ENCODE measurements at regions not wholly inside any gene's neighbourhood (a gene's known extent, or its start where the extent isn't known, plus 50 kb on each side); places are given as distances from the start of the nearest gene placed in this dataset.

DNA sequence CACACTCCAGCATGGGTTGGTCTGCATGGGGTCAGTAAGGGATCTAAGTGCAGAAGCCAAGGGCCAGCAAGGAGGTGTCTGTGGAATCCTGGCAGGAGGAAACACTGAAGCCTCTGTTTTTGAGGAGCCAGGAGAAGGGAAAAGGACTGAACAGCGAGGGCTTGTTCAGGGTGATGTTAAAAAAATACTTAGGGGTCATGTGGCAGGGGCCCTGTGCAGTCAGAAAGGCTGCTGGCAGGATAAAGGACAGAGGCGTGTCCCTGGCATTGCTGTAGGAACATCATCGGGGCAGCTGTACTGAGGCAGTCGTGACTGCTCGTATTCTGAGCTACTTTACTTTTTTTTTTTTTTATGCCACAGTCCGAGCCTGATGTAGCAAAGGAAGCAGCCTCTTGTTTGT, 127.1 kb upstream of the ZFP64 start:
- ChIA-PET POLR2A (no interaction called here), RAD21 (ENCODE audit: low non-redundant PET in 1 of 2, low total read pairs in 2 of 2, uncharacterized antibody in 2 of 2, unreplicated experiment in 2 of 2) (no interaction called here), CTCF (no interaction called here)
- ATAC-seq (no peak), DNase-seq (ENCODE audit: low read depth, low spot score) (no peak)
- Histone ChIP-seq H3K9me2 (ENCODE audit: insufficient read depth) (no peaks in the 10 kb centered on the region), H2AFZ (ENCODE audit: low read depth, low read length, poor library complexity, severe bottlenecking) (no peak overlapping the region), H3K27me3 (ENCODE audit: insufficient read depth, low read length) (peaks cover 21% of the 10 kb centered on the region; the same call in 1 of the 2 replicates), H3K9ac (ENCODE audit: low read length) (no peak overlapping the region), H4K20me1 (ENCODE audit: insufficient read depth) (no peaks in the 10 kb centered on the region), H3K4me1 (ENCODE audit: control insufficient read depth in 1 of 2, insufficient read depth in 2 of 2, low read length in 2 of 2) (no peaks in the 10 kb centered on the region), H3K9me3 (ENCODE audit: control insufficient read depth in 1 of 2, insufficient read depth in 1 of 2, low read depth in 1 of 2, low read length in 2 of 2) (no peaks in the 10 kb centered on the region), H3K27ac (ENCODE audit: low read depth, low read length) (no peak overlapping the region), H3K36me3 (ENCODE audit: control insufficient read depth in 1 of 2, insufficient read depth in 2 of 2, low read length in 2 of 2) (no peaks in the 10 kb centered on the region), H3K79me2 (ENCODE audit: insufficient read depth, low read length) (no peaks in the 10 kb centered on the region), H3K4me2 (ENCODE audit: low read length) (no peak overlapping the region), H3K4me3 (replicated peaks in 1 of 2; ENCODE audit: low read depth in 1 of 2, low read length in 2 of 2) (no peak overlapping the region)
- no TSS peak for BruUV-seq (replicated peaks)
- intact Hi-C loops (cut with micrococcal nuclease): loop anchor here (10.0 kb wide), 1 partner anchor 896 kb away; no protein-coding TSS in a partner anchor
- TF ChIP-seq CEBPB (IDR thresholded peaks at IDR 0.05; ENCODE audit: low read depth): no peak
- no peak for TF ChIP-seq SRF (IDR thresholded peaks at IDR 0.05; ENCODE audit: low read depth)
- no peak for TF ChIP-seq CBX3 (IDR thresholded peaks at IDR 0.05; ENCODE audit: low read depth)
- TF ChIP-seq RAD21 (IDR thresholded peaks at IDR 0.05; ENCODE audit: low read depth): no peak
- TF ChIP-seq EZH2phosphoT487 (IDR thresholded peaks at IDR 0.05; ENCODE audit: borderline replicate concordance): no peak
- no peak for TF ChIP-seq EGR1 (IDR thresholded peaks at IDR 0.05; ENCODE audit: low read depth)
- TF ChIP-seq, protein P1, sequence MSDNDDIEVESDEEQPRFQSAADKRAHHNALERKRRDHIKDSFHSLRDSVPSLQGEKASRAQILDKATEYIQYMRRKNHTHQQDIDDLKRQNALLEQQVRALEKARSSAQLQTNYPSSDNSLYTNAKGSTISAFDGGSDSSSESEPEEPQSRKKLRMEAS (IDR thresholded peaks at IDR 0.05): no peak
- TF ChIP-seq, protein P2, sequence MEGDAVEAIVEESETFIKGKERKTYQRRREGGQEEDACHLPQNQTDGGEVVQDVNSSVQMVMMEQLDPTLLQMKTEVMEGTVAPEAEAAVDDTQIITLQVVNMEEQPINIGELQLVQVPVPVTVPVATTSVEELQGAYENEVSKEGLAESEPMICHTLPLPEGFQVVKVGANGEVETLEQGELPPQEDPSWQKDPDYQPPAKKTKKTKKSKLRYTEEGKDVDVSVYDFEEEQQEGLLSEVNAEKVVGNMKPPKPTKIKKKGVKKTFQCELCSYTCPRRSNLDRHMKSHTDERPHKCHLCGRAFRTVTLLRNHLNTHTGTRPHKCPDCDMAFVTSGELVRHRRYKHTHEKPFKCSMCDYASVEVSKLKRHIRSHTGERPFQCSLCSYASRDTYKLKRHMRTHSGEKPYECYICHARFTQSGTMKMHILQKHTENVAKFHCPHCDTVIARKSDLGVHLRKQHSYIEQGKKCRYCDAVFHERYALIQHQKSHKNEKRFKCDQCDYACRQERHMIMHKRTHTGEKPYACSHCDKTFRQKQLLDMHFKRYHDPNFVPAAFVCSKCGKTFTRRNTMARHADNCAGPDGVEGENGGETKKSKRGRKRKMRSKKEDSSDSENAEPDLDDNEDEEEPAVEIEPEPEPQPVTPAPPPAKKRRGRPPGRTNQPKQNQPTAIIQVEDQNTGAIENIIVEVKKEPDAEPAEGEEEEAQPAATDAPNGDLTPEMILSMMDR (IDR thresholded peaks at IDR 0.05 in 2 of 3, conservative IDR thresholded peaks at IDR 0.05 in 1 of 3; ENCODE audit: borderline replicate concordance in 1 of 3, insufficient read depth in 1 of 3, low read depth in 2 of 3, low read length in 2 of 3): no peak
- no peak for TF ChIP-seq ZNF274 (IDR thresholded peaks at IDR 0.05; ENCODE audit: low read depth, low read length)
- no peak for TF ChIP-seq SP1 (IDR thresholded peaks at IDR 0.05; ENCODE audit: low read depth)
- TF ChIP-seq ZFX (IDR thresholded peaks at IDR 0.05): no peak
- TF ChIP-seq, protein P3, sequence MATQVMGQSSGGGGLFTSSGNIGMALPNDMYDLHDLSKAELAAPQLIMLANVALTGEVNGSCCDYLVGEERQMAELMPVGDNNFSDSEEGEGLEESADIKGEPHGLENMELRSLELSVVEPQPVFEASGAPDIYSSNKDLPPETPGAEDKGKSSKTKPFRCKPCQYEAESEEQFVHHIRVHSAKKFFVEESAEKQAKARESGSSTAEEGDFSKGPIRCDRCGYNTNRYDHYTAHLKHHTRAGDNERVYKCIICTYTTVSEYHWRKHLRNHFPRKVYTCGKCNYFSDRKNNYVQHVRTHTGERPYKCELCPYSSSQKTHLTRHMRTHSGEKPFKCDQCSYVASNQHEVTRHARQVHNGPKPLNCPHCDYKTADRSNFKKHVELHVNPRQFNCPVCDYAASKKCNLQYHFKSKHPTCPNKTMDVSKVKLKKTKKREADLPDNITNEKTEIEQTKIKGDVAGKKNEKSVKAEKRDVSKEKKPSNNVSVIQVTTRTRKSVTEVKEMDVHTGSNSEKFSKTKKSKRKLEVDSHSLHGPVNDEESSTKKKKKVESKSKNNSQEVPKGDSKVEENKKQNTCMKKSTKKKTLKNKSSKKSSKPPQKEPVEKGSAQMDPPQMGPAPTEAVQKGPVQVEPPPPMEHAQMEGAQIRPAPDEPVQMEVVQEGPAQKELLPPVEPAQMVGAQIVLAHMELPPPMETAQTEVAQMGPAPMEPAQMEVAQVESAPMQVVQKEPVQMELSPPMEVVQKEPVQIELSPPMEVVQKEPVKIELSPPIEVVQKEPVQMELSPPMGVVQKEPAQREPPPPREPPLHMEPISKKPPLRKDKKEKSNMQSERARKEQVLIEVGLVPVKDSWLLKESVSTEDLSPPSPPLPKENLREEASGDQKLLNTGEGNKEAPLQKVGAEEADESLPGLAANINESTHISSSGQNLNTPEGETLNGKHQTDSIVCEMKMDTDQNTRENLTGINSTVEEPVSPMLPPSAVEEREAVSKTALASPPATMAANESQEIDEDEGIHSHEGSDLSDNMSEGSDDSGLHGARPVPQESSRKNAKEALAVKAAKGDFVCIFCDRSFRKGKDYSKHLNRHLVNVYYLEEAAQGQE (IDR thresholded peaks at IDR 0.05; ENCODE audit: low read depth): no peak
- TF ChIP-seq, protein P4, sequence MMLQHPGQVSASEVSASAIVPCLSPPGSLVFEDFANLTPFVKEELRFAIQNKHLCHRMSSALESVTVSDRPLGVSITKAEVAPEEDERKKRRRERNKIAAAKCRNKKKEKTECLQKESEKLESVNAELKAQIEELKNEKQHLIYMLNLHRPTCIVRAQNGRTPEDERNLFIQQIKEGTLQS (IDR thresholded peaks at IDR 0.05): no peak
- no peak for TF ChIP-seq JUND (IDR thresholded peaks at IDR 0.05)
- TF ChIP-seq EZH2 (IDR thresholded peaks at IDR 0.05): no peak
- no peak for TF ChIP-seq POLR2AphosphoS5 (IDR thresholded peaks at IDR 0.05; ENCODE audit: low read depth, low read length)

Data from HCT116 (cell line).